Esophagus (tissue), 2 donors: ENCODE measurements at regions not wholly inside any gene's neighbourhood (a gene's known extent, or its start where the extent isn't known, plus 50 kb on each side); places are given as distances from the start of the nearest gene placed in this dataset.

Experiments used
- H3K27ac ChIP-seq, 2 donors: one replicate each; pipeline ENCODE4 v1.5.1; 2013; ENCODE audit warnings: low read depth in 2 of 2, mild to moderate bottlenecking in 2 of 2, inconsistent platforms in 1 of 2, low read length in 1 of 2, moderate library complexity in 1 of 2
- H3K27me3 ChIP-seq, 2 donors: one replicate each; pipeline ENCODE4 v1.6.1; 2013; ENCODE audit warnings: low read length in 2 of 2, control low read depth in 1 of 2, mild to moderate bottlenecking in 1 of 2; ENCODE audit not compliant: insufficient read depth in 2 of 2, control insufficient read depth in 1 of 2
- H3K36me3 ChIP-seq, 2 donors: one replicate each; pipeline ENCODE4 v1.6.1; 2013; ENCODE audit warnings: low read length in 1 of 2; ENCODE audit not compliant: control insufficient read depth in 2 of 2, insufficient read depth in 2 of 2
- H3K4me1 ChIP-seq, 2 donors: one replicate each; pipeline ENCODE4 v1.6.1; 2013; ENCODE audit warnings: low read length in 1 of 2; ENCODE audit not compliant: control insufficient read depth in 2 of 2, insufficient read depth in 2 of 2
- H3K4me3 ChIP-seq, 2 donors: one replicate each; pipeline ENCODE4 v1.5.1; 2013; ENCODE audit warnings: low read length in 2 of 2, mild to moderate bottlenecking in 2 of 2, low read depth in 1 of 2, moderate library complexity in 1 of 2
- H3K9me3 ChIP-seq, 2 donors: one replicate each; pipeline ENCODE4 v1.6.1; 2013; ENCODE audit warnings: mild to moderate bottlenecking in 2 of 2, low read depth in 1 of 2, low read length in 1 of 2, moderate library complexity in 1 of 2; ENCODE audit not compliant: control insufficient read depth in 2 of 2, insufficient read depth in 1 of 2
- WGBS, 2 donors: extraction: QIAGEN DNeasy Blood & Tissue Kit; methylation state at CpG; one replicate each; pipeline ENCODE4 v1.1.7; 2013; 5-methylcytosine and 5-hydroxymethylcytosine counted together
- donor health status: healthy with polysubstance abuse.
- donor health status: Bipolar disorder and iron deficiency.

GRCh38 chr5:148708854-148709253 is 54.5 kb upstream of the HTR4 start:
- H3K9me3 ChIP-seq: no peaks in the 10 kb centered on the region
- WGBS, 2 donors: 59 to 87% methylated on average over 1 of the region's 1 CpG
- H3K27ac ChIP-seq: no peak overlapping the region

GRCh38 chr5:148711961-148712360 is 57.6 kb upstream of the HTR4 start:
- Histone ChIP-seq H3K4me1 (no peaks in the 10 kb centered on the region), H3K9me3 (no peaks in the 10 kb centered on the region), H3K27ac (no peak overlapping the region), H3K4me3 (no peak overlapping the region), H3K36me3 (no peaks in the 10 kb centered on the region), H3K27me3 (no peaks in the 10 kb centered on the region)
- 61 to 63% methylated on average over 3 of the region's 3 CpGs for WGBS, 2 donors

More at GRCh38 chr5:148708854-148709253, 54.5 kb upstream of the HTR4 start:
- Histone ChIP-seq H3K4me1 (no peaks in the 10 kb centered on the region), H3K27me3 (no peaks in the 10 kb centered on the region), H3K36me3 (no peaks in the 10 kb centered on the region), H3K4me3 (no peak overlapping the region)

- Histone ChIP-seq H3K27me3 (no peaks in the 10 kb centered on the region), H3K4me3 (no peak overlapping the region), H3K27ac (no peak overlapping the region), H3K4me1 (no peaks in the 10 kb centered on the region), H3K36me3 (no peaks in the 10 kb centered on the region), H3K9me3 (no peaks in the 10 kb centered on the region)
Measured at GRCh38 chr5:148713735-148714508, 59.6 kb upstream of the HTR4 start.

GRCh38 chr5:148716716-148717115 is 62.4 kb upstream of the HTR4 start:
- WGBS, 2 donors: 76 to 90% methylated on average over 4 of the region's 4 CpGs
- no peaks in the 10 kb centered on the region for H3K36me3 ChIP-seq
- H3K4me1 ChIP-seq: no peaks in the 10 kb centered on the region
- no peak overlapping the region for H3K27ac ChIP-seq
- no peaks in the 10 kb centered on the region for H3K27me3 ChIP-seq
- H3K9me3 ChIP-seq: no peaks in the 10 kb centered on the region
- no peak overlapping the region for H3K4me3 ChIP-seq

GRCh38 chr5:148717668-148718067 is 63.3 kb upstream of the HTR4 start:
- Histone ChIP-seq H3K36me3 (no peaks in the 10 kb centered on the region), H3K27ac (no peak overlapping the region), H3K4me1 (no peaks in the 10 kb centered on the region), H3K27me3 (no peaks in the 10 kb centered on the region), H3K9me3 (no peaks in the 10 kb centered on the region), H3K4me3 (no peak overlapping the region)
- WGBS, 2 donors: 90 to 94% methylated on average over 3 of the region's 3 CpGs

- Histone ChIP-seq H3K27ac (no peak overlapping the region), H3K4me1 (no peaks in the 10 kb centered on the region), H3K36me3 (no peaks in the 10 kb centered on the region), H3K9me3 (no peaks in the 10 kb centered on the region), H3K4me3 (no peak overlapping the region), H3K27me3 (no peaks in the 10 kb centered on the region)
- WGBS, 2 donors: 58 to 67% methylated on average over 3 of the region's 3 CpGs
Measured at GRCh38 chr5:148719605-148720004, 65.3 kb upstream of the HTR4 start.

GRCh38 chr5:148720257-148720656 is 65.9 kb upstream of the HTR4 start:
- Histone ChIP-seq H3K4me3 (no peak overlapping the region), H3K27me3 (no peaks in the 10 kb centered on the region), H3K9me3 (no peaks in the 10 kb centered on the region), H3K4me1 (no peaks in the 10 kb centered on the region), H3K36me3 (no peaks in the 10 kb centered on the region), H3K27ac (no peak overlapping the region)

- no peaks in the 10 kb centered on the region for H3K27me3 ChIP-seq
- no peak overlapping the region for H3K4me3 ChIP-seq
- H3K36me3 ChIP-seq: no peaks in the 10 kb centered on the region
- no peaks in the 10 kb centered on the region for H3K4me1 ChIP-seq
- no peaks in the 10 kb centered on the region for H3K9me3 ChIP-seq
- no peak overlapping the region for H3K27ac ChIP-seq
Measured at GRCh38 chr5:148723143-148723542, 68.8 kb upstream of the HTR4 start.

- no peaks in the 10 kb centered on the region for H3K27me3 ChIP-seq
- WGBS, 2 donors: 67 to 87% methylated on average over 6 of the region's 6 CpGs
Measured at GRCh38 chr5:148725675-148726074, 71.3 kb upstream of the HTR4 start.

GRCh38 chr5:148729182-148729581 is 74.9 kb upstream of the HTR4 start:
- Histone ChIP-seq H3K4me3 (no peak overlapping the region), H3K4me1 (no peaks in the 10 kb centered on the region), H3K27me3 (no peaks in the 10 kb centered on the region), H3K36me3 (no peaks in the 10 kb centered on the region), H3K9me3 (no peaks in the 10 kb centered on the region), H3K27ac (no peak overlapping the region)

More at GRCh38 chr5:148725675-148726074, 71.3 kb upstream of the HTR4 start:
- Histone ChIP-seq H3K36me3 (no peaks in the 10 kb centered on the region), H3K4me3 (no peak overlapping the region), H3K9me3 (no peaks in the 10 kb centered on the region), H3K4me1 (no peaks in the 10 kb centered on the region), H3K27ac (no peak overlapping the region)
